ENCODE measurements at regions not wholly inside any gene's neighbourhood (a gene's known extent, or its start where the extent isn't known, plus 50 kb on each side); places are given as distances from the start of the nearest gene placed in this dataset.

- DNase-seq, result no peak
Measured at GRCh38 chr10:78349165-78349516, 315.5 kb downstream of the RPS24 start.

GRCh38 chr10:78349911-78350663, 316.4 kb downstream of the RPS24 start:
- peaks cover 0 to 2% (median 0%) of the 10 kb centered on the region in 7 donors for H3K4me1 Mint-ChIP-seq
- no peak overlapping the region for H3K4me3 ChIP-seq (ENCODE audit: low read length)
- intact Hi-C loops (cut with micrococcal nuclease), result no loop called here
- H3K4me3 Mint-ChIP-seq, result no peak overlapping the region
- no peaks in the 10 kb centered on the region for H3K4me1 ChIP-seq (ENCODE audit: control insufficient read depth in 2 of 2, insufficient read depth in 2 of 2, low read length in 2 of 2)
- CTCF ChIA-PET, result interaction anchor here (0.7 kb wide), 1 partner anchor 110 kb away, joined by 4 read pairs; no protein-coding TSS in a partner anchor
- POLR2A ChIA-PET, result no interaction called here
- H3K9me3 Mint-ChIP-seq, result peaks cover 0 to 3% (median 0%) of the 10 kb centered on the region in 11 donors
- no peak overlapping the region for H3K27ac ChIP-seq (ENCODE audit: low read depth, low read length)
- H3K27me3 ChIP-seq (ENCODE audit: control insufficient read depth in 2 of 2, insufficient read depth in 2 of 2, low read length in 2 of 2), result no peaks in the 10 kb centered on the region
- no peak for ATAC-seq
- H3K9me3 ChIP-seq (ENCODE audit: control insufficient read depth in 2 of 3, low read length in 3 of 3), result no peaks in the 10 kb centered on the region
- peaks cover 0 to 15% (median 9%) of the 10 kb centered on the region in 5 donors for H3K27me3 Mint-ChIP-seq
- DNase-seq, result no peak
- H3K36me3 Mint-ChIP-seq, result no peaks in the 10 kb centered on the region
- H3K27ac Mint-ChIP-seq, result peak overlapping the region in 1 of 9 donors; percentile 5
- H3K36me3 ChIP-seq (ENCODE audit: control insufficient read depth in 2 of 3, insufficient read depth in 3 of 3, low read length in 3 of 3), result no peaks in the 10 kb centered on the region

More at GRCh38 chr10:78349165-78349516, 315.5 kb downstream of the RPS24 start:
- Mint-ChIP-seq H3K4me3 (no peak overlapping the region), H3K27ac (no peak overlapping the region), H3K4me1 (peaks cover 0 to 2% (median 0%) of the 10 kb centered on the region in 7 donors), H3K9me3 (peaks cover 0 to 3% (median 0%) of the 10 kb centered on the region in 11 donors), H3K36me3 (no peaks in the 10 kb centered on the region), H3K27me3 (peaks cover 0 to 15% (median 9%) of the 10 kb centered on the region in 5 donors)
- no peak overlapping the region for H3K4me3 ChIP-seq (ENCODE audit: low read length)
- POLR2A ChIA-PET, result no interaction called here
- H3K27me3 ChIP-seq (ENCODE audit: control insufficient read depth in 2 of 2, insufficient read depth in 2 of 2, low read length in 2 of 2), result no peaks in the 10 kb centered on the region
- H3K36me3 ChIP-seq (ENCODE audit: control insufficient read depth in 2 of 3, insufficient read depth in 3 of 3, low read length in 3 of 3), result no peaks in the 10 kb centered on the region
- H3K4me1 ChIP-seq (ENCODE audit: control insufficient read depth in 2 of 2, insufficient read depth in 2 of 2, low read length in 2 of 2), result no peaks in the 10 kb centered on the region
- no peaks in the 10 kb centered on the region for H3K9me3 ChIP-seq (ENCODE audit: control insufficient read depth in 2 of 3, low read length in 3 of 3)
- CTCF ChIA-PET, result no interaction called here
- intact Hi-C loops (cut with micrococcal nuclease), result no loop called here
- H3K27ac ChIP-seq (ENCODE audit: low read depth, low read length), result no peak overlapping the region
- no peak for ATAC-seq

GRCh38 chr10:78351283-78351682, 317.6 kb downstream of the RPS24 start:
- Histone ChIP-seq H3K27me3 (ENCODE audit: control insufficient read depth in 2 of 2, insufficient read depth in 2 of 2, low read length in 2 of 2) (no peaks in the 10 kb centered on the region), H3K4me3 (ENCODE audit: low read length) (no peak overlapping the region), H3K27ac (ENCODE audit: low read depth, low read length) (no peak overlapping the region), H3K4me1 (ENCODE audit: control insufficient read depth in 2 of 2, insufficient read depth in 2 of 2, low read length in 2 of 2) (no peaks in the 10 kb centered on the region), H3K9me3 (ENCODE audit: control insufficient read depth in 2 of 3, low read length in 3 of 3) (no peaks in the 10 kb centered on the region), H3K36me3 (ENCODE audit: control insufficient read depth in 2 of 3, insufficient read depth in 3 of 3, low read length in 3 of 3) (no peaks in the 10 kb centered on the region)
- no peak overlapping the region for H3K4me3 Mint-ChIP-seq
- ATAC-seq, result no peak
- peaks cover 0 to 2% (median 0%) of the 10 kb centered on the region in 7 donors for H3K4me1 Mint-ChIP-seq
- intact Hi-C loops (cut with micrococcal nuclease), result no loop called here
- POLR2A ChIA-PET, result no interaction called here
- DNase-seq, result no peak
- peaks cover 0 to 10% (median 9%) of the 10 kb centered on the region in 5 donors for H3K27me3 Mint-ChIP-seq
- CTCF ChIA-PET, result no interaction called here
- H3K9me3 Mint-ChIP-seq, result peaks cover 0 to 3% (median 0%) of the 10 kb centered on the region in 11 donors
- H3K36me3 Mint-ChIP-seq, result no peaks in the 10 kb centered on the region
- H3K27ac Mint-ChIP-seq, result no peak overlapping the region

- intact Hi-C loops (cut with micrococcal nuclease), result no loop called here
- H3K4me3 Mint-ChIP-seq, result no peak overlapping the region
- no peak overlapping the region for H3K4me3 ChIP-seq (ENCODE audit: low read length)
- ChIA-PET POLR2A (no interaction called here), CTCF (no interaction called here)
- H3K4me1 Mint-ChIP-seq, result peaks cover 0 to 2% (median 0%) of the 10 kb centered on the region in 7 donors
- no peaks in the 10 kb centered on the region for H3K4me1 ChIP-seq (ENCODE audit: control insufficient read depth in 2 of 2, insufficient read depth in 2 of 2, low read length in 2 of 2)
- peaks cover 0 to 10% (median 9%) of the 10 kb centered on the region in 5 donors for H3K27me3 Mint-ChIP-seq
- DNase-seq (no peak), ATAC-seq (no peak)
- no peaks in the 10 kb centered on the region for H3K9me3 ChIP-seq (ENCODE audit: control insufficient read depth in 2 of 3, low read length in 3 of 3)
- H3K27ac ChIP-seq (ENCODE audit: low read depth, low read length), result no peak overlapping the region
- no peak overlapping the region for H3K27ac Mint-ChIP-seq
- no peaks in the 10 kb centered on the region for H3K36me3 ChIP-seq (ENCODE audit: control insufficient read depth in 2 of 3, insufficient read depth in 3 of 3, low read length in 3 of 3)
- peaks cover 0 to 3% (median 0%) of the 10 kb centered on the region in 11 donors for H3K9me3 Mint-ChIP-seq
- H3K36me3 Mint-ChIP-seq, result no peaks in the 10 kb centered on the region
- no peaks in the 10 kb centered on the region for H3K27me3 ChIP-seq (ENCODE audit: control insufficient read depth in 2 of 2, insufficient read depth in 2 of 2, low read length in 2 of 2)
Measured at GRCh38 chr10:78351809-78352208, 318.1 kb downstream of the RPS24 start.

GRCh38 chr10:78353636-78354035, 320.0 kb downstream of the RPS24 start:
- Mint-ChIP-seq H3K27ac (no peak overlapping the region), H3K4me3 (no peak overlapping the region), H3K4me1 (peaks cover 0 to 2% (median 0%) of the 10 kb centered on the region in 7 donors), H3K27me3 (peaks cover 0 to 9% (median 0%) of the 10 kb centered on the region in 5 donors), H3K9me3 (peaks cover 0 to 3% (median 0%) of the 10 kb centered on the region in 11 donors), H3K36me3 (no peaks in the 10 kb centered on the region)
- CTCF ChIA-PET, result no interaction called here
- Histone ChIP-seq H3K4me1 (ENCODE audit: control insufficient read depth in 2 of 2, insufficient read depth in 2 of 2, low read length in 2 of 2) (no peaks in the 10 kb centered on the region), H3K27ac (ENCODE audit: low read depth, low read length) (no peak overlapping the region), H3K9me3 (ENCODE audit: control insufficient read depth in 2 of 3, low read length in 3 of 3) (no peaks in the 10 kb centered on the region), H3K36me3 (ENCODE audit: control insufficient read depth in 2 of 3, insufficient read depth in 3 of 3, low read length in 3 of 3) (no peaks in the 10 kb centered on the region), H3K4me3 (ENCODE audit: low read length) (no peak overlapping the region), H3K27me3 (ENCODE audit: control insufficient read depth in 2 of 2, insufficient read depth in 2 of 2, low read length in 2 of 2) (no peaks in the 10 kb centered on the region)
- POLR2A ChIA-PET, result no interaction called here
- no peak for DNase-seq
- no peak for ATAC-seq
- intact Hi-C loops (cut with micrococcal nuclease), result no loop called here

GRCh38 chr10:78354101-78354500, 320.4 kb downstream of the RPS24 start:
- intact Hi-C loops (cut with micrococcal nuclease), result no loop called here
- H3K4me1 Mint-ChIP-seq, result peaks cover 0 to 2% (median 0%) of the 10 kb centered on the region in 7 donors
- CTCF ChIA-PET, result no interaction called here

More at GRCh38 chr10:78354101-78354500, 320.4 kb downstream of the RPS24 start:
- DNase-seq (no peak), ATAC-seq (no peak)
- Mint-ChIP-seq H3K27ac (no peak overlapping the region), H3K9me3 (peaks cover 0 to 3% (median 0%) of the 10 kb centered on the region in 11 donors), H3K36me3 (no peaks in the 10 kb centered on the region), H3K4me3 (no peak overlapping the region), H3K27me3 (peaks cover 0 to 9% (median 0%) of the 10 kb centered on the region in 5 donors)
- no peak overlapping the region for H3K27ac ChIP-seq (ENCODE audit: low read depth, low read length)
- POLR2A ChIA-PET, result no interaction called here
- no peaks in the 10 kb centered on the region for H3K4me1 ChIP-seq (ENCODE audit: control insufficient read depth in 2 of 2, insufficient read depth in 2 of 2, low read length in 2 of 2)
- H3K4me3 ChIP-seq (ENCODE audit: low read length), result no peak overlapping the region
- no peaks in the 10 kb centered on the region for H3K36me3 ChIP-seq (ENCODE audit: control insufficient read depth in 2 of 3, insufficient read depth in 3 of 3, low read length in 3 of 3)
- no peaks in the 10 kb centered on the region for H3K27me3 ChIP-seq (ENCODE audit: control insufficient read depth in 2 of 2, insufficient read depth in 2 of 2, low read length in 2 of 2)
- no peaks in the 10 kb centered on the region for H3K9me3 ChIP-seq (ENCODE audit: control insufficient read depth in 2 of 3, low read length in 3 of 3)

All from naive thymus-derived CD4-positive, alpha-beta T cell (primary cell).